HG03442 (cell line): ENCODE measurements at regions not wholly inside any gene's neighbourhood (a gene's known extent, or its start where the extent isn't known, plus 50 kb on each side); places are given as distances from the start of the nearest gene placed in this dataset.
"Not testable (repeated sequence)": the region's sequence is repeated elsewhere in the genome, so short reads cannot be mapped to it uniquely, and the experiment has no call there.

ENCODE experiments used
- ATAC-seq: cut with Tn5 transposase; IDR thresholded peaks from one replicate; pipeline ENCODE4 v1.9.1; 2021; ENCODE audit warnings: mild to moderate bottlenecking, moderate library complexity; ENCODE audit not compliant: unreplicated experiment

- no peak for ATAC-seq
These were observed 102.1 kb upstream of the PMCH start for GRCh38 chr12:102299731-102300130.

GRCh38 chr12:102298022-102298421 lies 100.4 kb upstream of the PMCH start:
- no peak for ATAC-seq

- ATAC-seq = no peak
These were observed 99.8 kb upstream of the PMCH start for GRCh38 chr12:102297412-102297811.

- ATAC-seq = no peak
These were observed 96.9 kb upstream of the PMCH start for GRCh38 chr12:102294568-102294967.

- not testable (repeated sequence) for ATAC-seq
These were observed 94.1 kb upstream of the PMCH start for GRCh38 chr12:102291498-102292440.

GRCh38 chr12:102289702-102290101 lies 92.1 kb upstream of the PMCH start:
- not testable (repeated sequence) for ATAC-seq

GRCh38 chr12:102281231-102281630 lies 83.6 kb upstream of the PMCH start:
- ATAC-seq = no peak

- ATAC-seq = not testable (repeated sequence)
These were observed 58.1 kb upstream of the PMCH start for GRCh38 chr12:102255687-102256086.

GRCh38 chr12:102251005-102251404 lies 53.4 kb upstream of the PMCH start:
- not testable (repeated sequence) for ATAC-seq

GRCh38 chr12:102249079-102249841 lies 51.6 kb upstream of the PMCH start:
- no peak for ATAC-seq
